ENCODE measurements at regions not wholly inside any gene's neighbourhood (a gene's known extent, or its start where the extent isn't known, plus 50 kb on each side); places are given as distances from the start of the nearest gene placed in this dataset.

DNA sequence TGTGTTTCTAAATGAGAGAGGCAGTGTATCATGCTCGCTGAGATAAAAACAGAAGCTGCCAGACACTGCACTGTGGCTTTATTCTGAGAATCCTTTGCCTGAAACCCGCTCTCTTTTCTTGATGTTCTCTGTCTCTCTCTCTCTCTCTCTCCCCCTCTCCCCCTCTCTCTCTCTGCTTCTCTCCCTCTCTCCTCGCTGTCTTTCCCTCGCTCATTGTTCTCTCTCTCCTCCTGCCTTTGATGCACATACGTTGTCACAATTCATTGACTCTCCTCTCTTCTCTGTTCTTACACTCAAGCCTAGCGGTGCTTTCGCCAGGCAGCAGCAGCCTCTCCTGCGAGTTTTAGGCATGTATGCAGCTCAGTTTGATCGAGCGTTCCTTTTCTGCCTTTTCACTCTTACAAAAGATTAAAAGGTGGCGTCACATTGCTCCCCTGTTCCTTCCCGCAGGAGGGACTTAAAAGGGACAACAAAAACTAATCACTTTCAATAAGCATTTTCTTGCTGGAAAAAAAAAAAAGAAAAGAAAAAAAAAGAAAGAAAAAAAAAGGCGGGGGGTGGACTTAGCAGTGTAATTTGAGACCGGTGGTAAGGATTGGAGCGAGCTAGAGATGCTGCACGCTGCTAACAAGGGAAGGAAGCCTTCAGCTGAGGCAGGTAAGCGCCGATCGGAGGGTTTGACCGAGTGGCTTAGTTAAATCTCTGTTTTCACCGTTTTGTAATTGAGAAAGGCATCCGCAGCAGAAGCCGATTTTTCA lies 717.9 kb upstream of the WWC1 start:
- no TSS peak for BruUV-seq (replicated peaks)
- DNase-seq (ENCODE audit: low read depth, low spot score) (no peak), ATAC-seq (no peak), FAIRE-seq (no peak)
- H3K4me1 ChIP-seq (ENCODE audit: control insufficient read depth, insufficient read depth, low read length) = no peaks in the 10 kb centered on the region
- TF ChIP-seq ZBTB40 (IDR thresholded peaks at IDR 0.05; ENCODE audit: borderline replicate concordance) (no peak), IRF3 (IDR thresholded peaks at IDR 0.05) (no peak), PAX5 (IDR thresholded peaks at IDR 0.05; ENCODE audit: borderline replicate concordance, low read depth, low read length) (no peak), STAT1 (conservative IDR thresholded peaks at IDR 0.05) (no peak), MTA2 (IDR thresholded peaks at IDR 0.05; ENCODE audit: low read depth) (no peak), BCLAF1 (IDR thresholded peaks at IDR 0.05) (no peak), CHD4 (IDR thresholded peaks at IDR 0.05) (no peak), BMI1 (IDR thresholded peaks at IDR 0.05; ENCODE audit: borderline replicate concordance) (no peak), BRCA1 (IDR thresholded peaks at IDR 0.05; ENCODE audit: low read depth, low read length) (no peak), HDAC2 (IDR thresholded peaks at IDR 0.05) (no peak), RAD21 (IDR thresholded peaks at IDR 0.05; ENCODE audit: insufficient read depth, low read depth, low read length) (no peak), SREBF2 (IDR thresholded peaks at IDR 0.05; ENCODE audit: low read length) (no peak), CBX5 (IDR thresholded peaks at IDR 0.05; ENCODE audit: low read depth) (no peak), CHD1 (IDR thresholded peaks at IDR 0.05; ENCODE audit: low read depth, low read length) (no peak), SMC3 (IDR thresholded peaks at IDR 0.05; ENCODE audit: borderline replicate concordance, low read length) (no peak)
- TF ChIP-seq, protein P1, sequence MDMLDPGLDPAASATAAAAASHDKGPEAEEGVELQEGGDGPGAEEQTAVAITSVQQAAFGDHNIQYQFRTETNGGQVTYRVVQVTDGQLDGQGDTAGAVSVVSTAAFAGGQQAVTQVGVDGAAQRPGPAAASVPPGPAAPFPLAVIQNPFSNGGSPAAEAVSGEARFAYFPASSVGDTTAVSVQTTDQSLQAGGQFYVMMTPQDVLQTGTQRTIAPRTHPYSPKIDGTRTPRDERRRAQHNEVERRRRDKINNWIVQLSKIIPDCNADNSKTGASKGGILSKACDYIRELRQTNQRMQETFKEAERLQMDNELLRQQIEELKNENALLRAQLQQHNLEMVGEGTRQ (IDR thresholded peaks at IDR 0.05; ENCODE audit: borderline replicate concordance, low read depth, low read length) = no peak
- H3K27ac ChIP-seq (ENCODE audit: control insufficient read depth, insufficient read depth) = no peak overlapping the region
- no peaks in the 10 kb centered on the region for H4K20me1 ChIP-seq (ENCODE audit: control insufficient read depth, insufficient read depth)
- 9% methylated on average over 18 of the region's 23 CpGs for WGBS (ENCODE audit: insufficient coverage, insufficient replicate concordance, low lambda C conversion rate, missing lambda C conversion rate)
- H2AFZ ChIP-seq (ENCODE audit: control insufficient read depth, low read depth, low read length) = no peak overlapping the region
- intact Hi-C loops (cut with micrococcal nuclease; ENCODE audit: unreplicated experiment) (no loop called here), in situ Hi-C loops (cut with MboI) (no loop called here)
- H3K4me3 ChIP-seq = no peak overlapping the region
- H3K36me3 ChIP-seq (ENCODE audit: control insufficient read depth in 2 of 2, insufficient read depth in 2 of 2, low read length in 1 of 2) = no peaks in the 10 kb centered on the region
- H3K79me2 ChIP-seq (ENCODE audit: control insufficient read depth, insufficient read depth, low read length) = no peaks in the 10 kb centered on the region
- no peak overlapping the region for H3K9ac ChIP-seq (ENCODE audit: control insufficient read depth, insufficient read depth, low read length)
- ChIA-PET RAD21 (ENCODE audit: unreplicated experiment) (interaction anchor here (0.9 kb wide), 1 partner anchor 111 kb away, joined by 3 read pairs; no protein-coding TSS in a partner anchor), POLR2A (no interaction called here), CTCF (interaction anchor here (0.6 kb wide), 1 partner anchor 14 kb away, joined by 4 read pairs; no protein-coding TSS in a partner anchor), SMC1A (ENCODE audit: uncharacterized antibody, unreplicated experiment) (no interaction called here)
- peaks cover 2 to 3% of the 10 kb centered on the region in 2 experiments; a peak in 3 of 4 replicates for H3K27me3 ChIP-seq (replicated peaks in 1 of 2; ENCODE audit: control insufficient read depth in 2 of 2, insufficient read depth in 2 of 2, low read length in 1 of 2)
- H3K9me3 ChIP-seq (replicated peaks; ENCODE audit: control insufficient read depth, insufficient read depth, low read length) = no peaks in the 10 kb centered on the region
- no peak overlapping the region for H3K4me2 ChIP-seq (ENCODE audit: control insufficient read depth, insufficient read depth)

Data from GM12878 (cell line).